ENCODE measurements at regions not wholly inside any gene's neighbourhood (a gene's known extent, or its start where the extent isn't known, plus 50 kb on each side); places are given as distances from the start of the nearest gene placed in this dataset.

- TF ChIP-seq PRDM2 (tag by site-specific recombination; IDR thresholded peaks at IDR 0.05; ENCODE audit: borderline replicate concordance) (no peak), ZNF138 (tag by site-specific recombination; IDR thresholded peaks at IDR 0.05; ENCODE audit: borderline replicate concordance) (no peak), FEZF1 (tag by site-specific recombination; IDR thresholded peaks at IDR 0.05) (no peak), REST (tag by site-specific recombination; IDR thresholded peaks at IDR 0.05) (no peak), HOXD13 (CRISPR knock-in tag; IDR thresholded peaks at IDR 0.05; ENCODE audit: borderline replicate concordance) (no peak)
Measured at GRCh38 chr16:9580025-9580424, 488.6 kb downstream of the HAPSTR1 start.
